NCI-H510A treated with DMSO at 0.1 percent for 48 hours (cell line): ENCODE measurements at regions not wholly inside any gene's neighbourhood (a gene's known extent, or its start where the extent isn't known, plus 50 kb on each side); places are given as distances from the start of the nearest gene placed in this dataset.
A peak's percentile ranks its signal among the peaks of the same experiment; 100 is the strongest.

Experiments
- DNase-seq: peaks from one replicate; lab custom pipeline; 2025; lab: John Stamatoyannopoulos, UW

DNA sequence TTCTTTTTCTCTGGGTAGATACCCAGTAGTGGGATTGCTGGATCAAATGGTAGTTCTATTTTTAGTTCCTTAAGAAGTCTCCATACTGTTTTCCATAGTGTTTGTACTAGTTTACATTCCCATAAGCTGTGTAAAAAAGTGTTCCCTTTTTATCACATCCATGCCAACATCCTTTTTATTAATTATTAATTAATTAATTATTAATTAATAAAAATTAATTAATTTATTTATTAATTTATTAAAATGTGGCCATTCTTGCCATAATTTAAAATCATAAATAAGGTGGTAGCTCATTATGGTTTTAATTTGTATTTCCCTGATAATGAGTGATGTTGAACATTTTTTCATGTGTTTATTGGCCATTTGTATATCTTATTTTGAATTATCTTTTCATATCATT, 173.9 kb upstream of the FOXN2 start:
- DNase-seq = no peak

DNA sequence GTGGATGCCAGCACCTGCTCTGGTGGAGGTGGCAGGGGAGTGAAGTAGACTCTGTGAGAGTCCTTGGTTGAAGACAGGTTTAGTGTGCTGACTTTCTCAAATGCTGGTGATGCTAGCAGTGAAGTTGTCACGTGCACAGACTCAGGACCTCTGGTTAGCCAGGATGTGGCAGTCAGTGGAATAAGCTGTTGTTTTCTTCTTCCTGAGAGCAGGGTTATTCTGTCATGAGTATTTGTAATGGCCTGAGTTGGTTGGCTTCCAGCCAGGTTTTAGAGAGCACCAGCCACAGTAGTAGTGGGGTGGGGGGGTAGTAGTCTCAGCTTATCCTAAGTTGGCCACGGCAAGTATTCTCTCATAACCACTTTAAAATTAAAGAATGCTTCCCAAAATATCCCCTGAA, 169.7 kb upstream of the FOXN2 start:
- peak; percentile 76 for DNase-seq

DNA sequence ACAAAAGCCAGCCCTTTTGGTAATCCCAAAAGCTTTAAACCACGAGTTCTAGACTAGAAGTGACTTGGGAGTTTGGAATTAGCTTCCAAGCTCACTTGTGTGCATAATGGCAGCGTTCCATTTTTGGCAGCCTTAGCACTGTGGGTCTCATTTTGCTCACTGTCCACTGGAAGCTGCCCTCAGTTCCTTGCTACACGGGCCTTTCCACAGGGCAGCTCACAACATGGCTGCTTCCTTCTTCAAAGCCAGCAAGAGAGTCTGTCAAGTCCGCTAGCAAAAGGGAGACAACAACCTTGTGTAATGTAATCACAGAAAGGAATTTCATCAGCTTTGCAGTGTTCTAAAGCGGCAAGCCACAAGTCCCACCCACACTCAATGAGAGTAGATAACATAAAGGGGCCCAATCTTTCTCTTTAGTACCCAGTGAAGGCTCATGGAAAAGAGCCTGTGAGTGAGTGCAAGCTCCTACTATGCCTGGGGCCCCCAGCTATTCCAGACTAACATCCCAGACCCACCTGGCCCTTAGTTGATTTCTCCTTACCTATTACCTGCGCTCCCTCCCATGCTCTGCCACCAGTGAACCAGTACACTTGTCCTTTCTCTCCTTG, 168.5 kb upstream of the FOXN2 start:
- DNase-seq = no peak

DNA sequence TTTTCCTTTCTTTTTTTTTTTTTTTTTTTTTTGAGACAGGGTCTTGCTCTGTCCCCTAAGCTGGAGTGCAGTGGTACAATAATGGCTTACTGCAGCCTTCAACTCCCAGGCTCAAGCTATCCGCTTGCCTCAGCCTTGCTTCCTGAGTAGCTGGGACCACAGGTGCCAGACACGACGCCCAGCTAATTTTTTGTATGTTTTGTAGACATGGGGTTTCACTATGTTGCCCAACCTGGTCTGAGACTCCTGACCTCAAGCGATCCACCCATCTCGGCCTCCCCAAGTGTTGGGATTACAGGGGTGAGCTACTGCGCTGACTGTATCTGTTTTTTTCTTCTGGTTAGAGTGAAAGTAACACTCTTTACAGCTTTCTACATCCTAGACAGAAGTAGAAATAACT, 167.9 kb upstream of the FOXN2 start:
- DNase-seq = no peak

DNA sequence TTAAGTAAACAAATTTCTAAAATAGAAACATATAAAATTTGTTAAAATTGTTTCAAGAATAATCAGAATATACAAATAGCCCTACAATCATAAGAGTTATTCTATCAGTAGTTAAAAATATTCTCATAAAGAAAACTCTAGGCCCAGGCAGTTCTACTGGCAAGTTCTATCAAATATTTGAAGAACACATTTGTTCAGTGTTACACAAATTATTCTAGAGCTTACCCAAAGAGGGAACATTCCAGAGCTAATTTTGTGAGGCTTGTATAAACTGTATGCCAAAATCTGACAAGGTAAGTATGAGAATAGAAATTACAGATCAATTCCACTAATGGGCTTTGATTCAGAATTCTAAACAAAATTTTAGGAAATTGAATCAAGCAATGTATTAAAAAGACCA, 166.8 kb upstream of the FOXN2 start:
- DNase-seq = no peak

DNA sequence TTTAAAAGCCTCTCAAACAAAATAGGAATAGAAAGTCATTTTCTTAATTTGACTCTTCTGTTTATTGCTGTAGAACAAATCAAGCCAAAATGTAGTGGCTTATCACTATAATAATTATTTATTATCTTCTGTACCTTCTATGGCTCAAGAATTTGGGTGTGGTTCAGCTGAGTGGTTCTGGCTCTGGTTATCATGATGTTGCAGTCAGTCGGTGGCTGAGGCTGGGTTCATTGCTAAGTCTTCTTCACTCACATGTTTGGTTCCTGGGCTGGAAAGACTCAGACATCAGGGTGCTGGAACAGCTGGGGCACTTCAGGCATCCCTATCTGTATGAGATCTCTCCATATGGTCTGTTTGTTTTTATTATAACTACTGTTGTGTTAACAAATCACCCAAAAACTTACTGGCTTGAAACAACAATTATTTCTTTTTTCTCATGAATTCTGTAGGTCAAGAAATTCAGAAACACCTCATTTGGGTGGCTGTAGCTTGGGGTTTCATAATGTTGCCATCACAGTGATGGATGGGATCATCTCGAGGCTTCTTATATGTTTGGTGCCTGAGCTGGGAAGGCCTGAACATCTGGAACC, 165.5 kb upstream of the FOXN2 start:
- DNase-seq = no peak

DNA sequence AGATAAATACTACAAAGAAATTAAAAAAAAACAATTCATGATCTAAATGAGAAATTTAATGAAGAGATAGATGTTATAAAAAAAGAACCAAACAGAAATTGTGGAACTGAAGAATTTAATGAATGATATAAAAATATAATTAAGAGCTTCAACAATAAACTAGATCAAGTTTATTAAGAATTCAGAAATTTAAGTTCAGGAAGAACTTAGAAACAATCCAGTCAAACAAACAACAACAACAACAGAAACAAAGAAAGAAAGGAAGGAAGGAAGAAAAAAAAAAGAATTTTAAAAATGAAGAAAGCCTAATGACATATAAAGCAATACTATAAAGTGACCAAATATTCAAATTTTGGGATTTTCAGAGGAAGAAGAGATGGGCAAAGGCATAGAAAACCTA, 157.3 kb upstream of the FOXN2 start:
- no peak for DNase-seq

DNA sequence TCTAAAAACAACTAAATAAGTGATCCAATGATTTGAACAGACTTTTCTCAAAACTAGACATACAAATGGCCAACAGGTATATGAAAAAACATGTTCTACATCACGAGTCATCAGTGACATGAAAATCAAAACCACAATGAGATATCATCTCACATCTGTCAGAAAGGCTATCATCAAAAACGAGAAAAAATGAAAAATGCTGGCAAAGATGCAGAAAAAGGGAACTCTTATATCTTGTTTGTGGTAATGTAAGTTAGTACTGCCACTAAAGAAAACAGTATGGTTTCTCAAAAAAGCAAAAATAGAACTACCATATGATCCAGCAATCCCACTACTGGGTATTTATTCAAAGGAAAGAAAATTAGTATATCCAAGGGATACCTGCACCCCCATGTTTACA, 152.9 kb upstream of the FOXN2 start:
- no peak for DNase-seq

DNA sequence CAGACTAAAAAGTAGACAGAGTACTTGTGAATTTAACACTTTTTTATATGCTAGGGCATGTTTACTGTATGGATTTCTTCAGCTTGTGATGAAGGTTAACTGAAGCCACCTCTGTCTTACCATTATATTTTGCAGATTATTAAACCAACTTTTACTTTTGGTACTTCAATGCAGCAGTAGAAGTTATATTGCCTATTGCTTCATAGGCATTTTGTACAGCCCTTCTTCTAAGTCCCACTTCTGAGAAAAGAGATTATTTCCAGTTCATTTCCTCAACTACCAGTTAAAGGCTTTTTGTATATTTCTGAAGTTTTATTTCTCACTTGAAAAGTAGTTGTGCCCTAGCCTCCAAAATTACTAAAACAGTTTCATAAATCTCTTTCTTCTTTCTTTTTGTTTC, 151.7 kb upstream of the FOXN2 start:
- no peak for DNase-seq

DNA sequence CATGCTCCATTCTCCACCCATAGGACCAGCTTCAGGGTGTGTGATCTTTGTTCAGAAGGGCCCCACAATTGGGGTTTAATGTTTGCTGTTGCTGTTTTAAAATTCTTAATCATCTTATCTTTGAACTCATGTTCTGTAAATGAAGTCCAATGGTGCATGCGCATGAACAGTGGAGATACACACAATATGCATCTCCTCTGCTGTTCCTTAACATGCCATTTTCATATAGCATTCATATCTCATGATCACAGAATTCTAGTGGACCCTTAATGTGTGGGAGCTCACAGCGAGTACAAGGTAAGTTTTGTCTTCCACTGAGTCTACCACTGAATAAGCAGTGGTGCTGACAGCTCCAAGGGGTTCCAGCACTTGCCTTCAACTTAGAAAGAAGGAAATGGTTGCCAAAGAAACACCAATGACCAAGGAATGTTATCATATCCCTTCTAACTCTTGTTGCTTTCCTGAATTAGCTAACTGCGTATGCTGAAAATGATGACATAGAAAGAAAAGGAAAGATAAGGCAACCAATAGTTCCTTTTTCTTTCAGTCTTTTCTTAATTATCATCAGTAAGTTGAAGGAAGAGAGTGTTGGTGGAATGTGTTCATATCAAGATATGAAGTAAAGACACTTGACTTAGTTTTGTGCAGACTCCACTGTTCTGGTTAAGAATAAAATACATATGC, 149.3 kb upstream of the FOXN2 start:
- DNase-seq = no peak

DNA sequence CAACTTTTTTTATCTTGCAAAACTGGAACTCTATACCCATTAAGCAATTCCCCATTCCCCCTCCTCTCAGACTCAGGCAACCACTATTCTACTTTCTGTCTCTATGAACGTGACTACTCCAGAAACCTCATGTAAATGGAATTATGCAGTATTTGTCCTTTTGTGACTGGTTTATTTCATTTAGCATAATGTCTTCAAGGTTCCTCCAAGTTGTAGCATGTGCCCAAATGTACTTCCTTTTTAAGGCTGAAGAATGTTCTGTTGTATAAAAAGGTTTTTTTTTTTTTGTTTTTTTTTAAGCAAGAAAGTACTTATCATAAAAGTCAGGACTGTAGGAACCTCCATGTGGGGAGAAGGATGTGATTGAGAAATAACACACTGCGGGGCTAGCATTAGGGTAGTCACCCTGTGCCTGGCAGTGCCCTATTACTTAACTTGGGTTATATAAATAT, 145.3 kb upstream of the FOXN2 start:
- DNase-seq = no peak

DNA sequence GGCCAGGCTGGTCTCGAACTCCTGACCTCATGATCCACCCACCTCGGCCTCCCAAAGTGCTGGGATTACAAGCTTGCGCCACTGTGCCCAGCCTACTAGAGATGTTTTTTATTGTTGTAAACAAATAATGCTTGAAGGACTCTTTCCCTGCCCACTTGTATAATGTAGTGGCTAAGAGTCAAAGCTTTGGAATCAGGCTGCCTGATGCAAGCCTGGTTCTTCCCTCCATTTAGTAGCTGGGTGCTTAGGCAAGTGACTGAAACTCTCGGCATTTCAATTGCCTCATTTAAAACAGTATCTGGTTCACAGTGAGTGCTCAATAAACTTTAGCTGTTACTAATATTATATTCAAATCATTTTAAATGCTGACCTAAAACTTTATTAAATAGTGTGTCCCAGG, 144.2 kb upstream of the FOXN2 start:
- DNase-seq = no peak

DNA sequence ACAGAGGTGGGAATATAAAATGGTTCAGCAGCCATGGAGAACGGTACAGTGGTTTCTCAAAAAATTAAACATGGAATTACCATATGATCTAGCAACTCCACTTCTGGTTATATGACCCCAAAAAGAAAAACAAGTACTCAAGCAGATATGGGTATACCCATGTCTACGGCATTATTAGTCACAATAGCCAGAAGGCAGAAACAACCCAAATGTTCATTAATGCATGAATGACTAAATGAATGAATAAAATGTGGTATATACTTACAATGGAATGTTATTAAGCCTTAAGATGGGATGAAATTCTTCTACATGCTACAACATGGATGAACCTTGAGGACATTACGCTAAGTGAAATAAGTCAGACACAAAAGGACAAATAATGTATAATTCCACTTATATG, 141.3 kb upstream of the FOXN2 start:
- DNase-seq = no peak

DNA sequence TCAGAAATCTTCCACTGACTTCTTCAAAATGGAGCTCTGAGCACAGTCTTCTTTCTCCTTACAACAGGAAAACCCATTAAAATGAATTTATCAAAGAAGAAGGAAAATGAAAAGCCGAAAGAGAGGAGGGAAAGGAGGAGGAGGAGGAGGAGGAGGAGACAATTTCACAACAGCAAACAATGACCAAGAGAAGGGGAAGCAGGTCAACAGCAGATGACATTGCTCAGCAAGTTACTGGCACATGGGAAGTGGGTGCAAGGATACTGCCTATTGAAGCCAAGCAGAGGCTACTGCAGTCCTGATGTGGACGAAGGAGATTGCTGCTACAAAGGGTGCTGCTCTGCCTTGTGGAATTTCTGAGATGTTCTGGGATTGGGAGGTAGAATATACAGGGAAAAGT, 140.0 kb upstream of the FOXN2 start:
- no peak for DNase-seq

DNA sequence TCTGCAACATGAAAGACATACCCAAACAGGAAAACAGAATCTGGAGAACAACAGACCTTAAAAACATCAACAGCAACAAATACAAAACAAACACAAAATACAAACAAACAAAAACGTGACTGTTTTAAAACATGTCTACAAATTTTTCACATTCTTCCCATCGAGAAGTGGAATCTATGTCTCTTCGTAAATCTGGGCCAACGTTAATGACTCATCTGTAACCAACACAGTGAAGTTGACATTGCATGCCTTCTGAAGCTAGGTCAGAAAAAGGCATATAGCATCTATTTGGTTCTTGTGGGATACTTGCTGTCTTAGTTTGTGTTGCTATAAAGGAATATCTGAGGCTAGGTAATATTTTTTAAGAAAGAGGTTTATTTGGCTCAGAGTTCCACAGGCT, 139.2 kb upstream of the FOXN2 start:
- DNase-seq = no peak

DNA sequence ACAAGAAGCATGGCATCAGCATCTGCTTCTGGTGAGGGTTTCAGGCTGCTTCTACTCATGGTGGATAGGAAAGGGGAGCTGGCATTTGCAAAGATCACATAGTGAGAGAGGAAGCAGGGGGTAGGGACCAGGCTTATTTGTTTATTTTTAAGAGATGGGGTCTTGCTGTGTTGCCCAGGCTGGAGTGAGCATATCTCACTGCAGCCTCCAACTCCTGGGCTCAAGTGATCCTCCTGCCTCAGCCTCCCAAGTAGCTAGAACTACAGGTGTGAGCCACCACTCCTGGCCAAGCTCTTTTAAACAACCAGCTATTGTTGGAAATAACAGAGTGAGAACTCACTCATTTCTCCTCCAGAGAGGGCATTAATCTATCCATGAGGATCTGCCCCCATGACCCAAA, 138.8 kb upstream of the FOXN2 start:
- no peak for DNase-seq

DNA sequence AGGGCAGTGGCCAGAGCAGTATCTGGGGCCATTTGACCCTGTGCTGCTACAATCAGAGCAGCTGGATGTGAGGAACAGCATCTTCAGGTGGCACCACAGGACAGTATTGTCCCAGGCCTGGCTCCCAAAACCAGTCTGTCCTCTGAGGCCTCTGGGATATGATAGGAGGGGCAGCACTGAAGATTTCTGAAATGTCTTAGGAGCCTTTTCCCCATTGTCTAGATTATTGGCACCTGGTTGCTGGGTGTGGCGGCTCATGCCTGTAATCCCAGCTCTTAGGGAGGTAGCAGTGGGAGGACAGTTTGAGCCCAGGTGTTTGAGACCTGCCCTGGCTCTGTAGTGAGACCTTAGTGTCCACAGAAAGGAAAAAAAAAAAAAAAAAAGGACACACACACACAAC, 137.6 kb upstream of the FOXN2 start:
- DNase-seq = no peak

DNA sequence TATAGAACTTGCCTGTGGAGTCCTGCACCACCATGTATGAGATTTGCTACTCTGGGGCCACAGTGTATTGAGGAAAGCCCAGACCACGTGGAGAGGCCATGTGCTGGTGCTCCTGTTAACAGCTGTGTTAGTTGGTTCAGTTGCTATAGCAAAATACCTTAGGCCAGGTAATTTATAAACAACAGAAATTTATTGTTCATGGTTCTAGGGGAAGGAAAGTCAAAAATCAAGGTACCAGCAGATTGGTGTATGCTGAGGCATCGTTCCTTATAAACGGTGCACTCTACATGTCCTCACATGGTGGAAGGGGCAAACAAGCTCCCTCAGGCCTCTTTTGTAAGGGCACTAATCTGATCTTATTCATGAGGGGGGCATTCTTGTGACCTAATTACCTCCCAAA, 135.9 kb upstream of the FOXN2 start:
- DNase-seq = no peak

DNA sequence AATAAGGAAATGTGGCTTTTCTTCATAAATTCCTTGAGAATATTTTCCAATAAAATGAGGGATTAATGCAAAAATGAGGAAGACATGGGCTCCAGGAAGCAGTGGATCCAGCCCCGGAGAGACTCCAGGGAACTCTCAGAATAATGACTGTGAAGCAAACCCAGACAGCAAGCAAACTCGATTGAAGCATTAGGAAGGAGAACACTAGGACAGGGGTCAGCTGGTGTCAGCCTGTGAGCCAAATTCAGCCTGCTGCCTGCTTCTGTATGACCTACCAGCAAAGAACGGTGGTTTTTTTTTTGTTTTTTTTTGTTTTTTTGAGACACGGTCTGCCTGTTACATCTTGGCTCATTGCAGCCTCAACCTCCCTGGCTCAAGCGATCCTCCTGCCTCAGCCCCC, 133.9 kb upstream of the FOXN2 start:
- no peak for DNase-seq

DNA sequence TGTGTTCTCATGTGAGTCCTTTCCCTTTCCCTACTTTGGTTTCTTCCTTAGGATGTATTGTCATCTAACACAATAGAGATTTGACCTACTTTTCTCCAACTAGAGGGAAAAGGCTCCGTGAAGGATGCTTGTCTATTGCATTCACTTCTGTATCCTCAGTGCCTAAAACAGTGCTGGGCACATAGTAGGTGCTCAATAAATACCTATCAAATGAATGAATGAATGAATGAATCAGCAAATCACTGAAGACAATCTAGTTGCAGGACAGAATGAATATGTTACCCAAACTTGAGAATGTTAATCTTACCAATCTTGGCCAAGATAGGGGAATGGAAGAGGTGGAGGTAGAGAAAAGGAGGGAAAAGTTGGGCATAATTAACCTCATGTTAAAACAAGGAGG, 131.2 kb upstream of the FOXN2 start:
- DNase-seq = no peak

DNA sequence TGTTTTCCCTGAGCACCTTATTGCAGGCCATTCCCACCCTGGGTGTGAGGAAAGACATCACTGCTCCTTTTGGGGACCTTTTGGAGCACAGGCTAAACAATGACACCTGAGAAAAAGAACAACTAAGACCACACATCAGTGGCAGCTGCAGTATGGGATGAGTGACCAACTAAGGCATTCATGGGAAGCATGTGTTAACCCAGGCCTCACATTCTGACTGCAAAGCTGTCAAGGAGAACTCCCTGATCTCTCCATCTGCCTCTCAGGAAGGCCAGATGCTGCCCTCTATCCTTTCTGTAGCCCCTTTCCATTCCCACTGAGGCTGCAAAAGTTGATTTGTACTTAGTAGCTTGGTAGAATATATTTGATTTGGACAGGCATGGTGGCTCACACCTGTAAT, 130.5 kb upstream of the FOXN2 start:
- DNase-seq = no peak

DNA sequence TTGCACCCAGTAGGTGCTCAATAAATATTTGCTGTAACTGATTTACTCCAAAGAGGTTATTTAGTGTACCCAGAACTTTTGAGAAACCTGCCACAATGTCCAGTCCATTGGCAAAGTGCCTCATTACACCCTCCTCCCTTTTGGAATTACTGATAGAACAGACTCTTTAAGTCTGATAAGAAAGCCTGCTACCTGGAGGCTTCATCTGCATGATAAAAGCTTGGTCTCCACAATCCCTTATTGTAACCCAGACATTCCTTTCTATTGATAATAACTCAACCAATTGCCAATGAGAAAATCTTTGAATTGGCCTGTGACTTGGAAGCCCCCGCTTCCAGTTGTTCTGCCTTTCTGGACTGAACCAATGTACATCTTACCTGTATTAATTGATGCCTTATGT, 127.0 kb upstream of the FOXN2 start:
- DNase-seq = no peak

DNA sequence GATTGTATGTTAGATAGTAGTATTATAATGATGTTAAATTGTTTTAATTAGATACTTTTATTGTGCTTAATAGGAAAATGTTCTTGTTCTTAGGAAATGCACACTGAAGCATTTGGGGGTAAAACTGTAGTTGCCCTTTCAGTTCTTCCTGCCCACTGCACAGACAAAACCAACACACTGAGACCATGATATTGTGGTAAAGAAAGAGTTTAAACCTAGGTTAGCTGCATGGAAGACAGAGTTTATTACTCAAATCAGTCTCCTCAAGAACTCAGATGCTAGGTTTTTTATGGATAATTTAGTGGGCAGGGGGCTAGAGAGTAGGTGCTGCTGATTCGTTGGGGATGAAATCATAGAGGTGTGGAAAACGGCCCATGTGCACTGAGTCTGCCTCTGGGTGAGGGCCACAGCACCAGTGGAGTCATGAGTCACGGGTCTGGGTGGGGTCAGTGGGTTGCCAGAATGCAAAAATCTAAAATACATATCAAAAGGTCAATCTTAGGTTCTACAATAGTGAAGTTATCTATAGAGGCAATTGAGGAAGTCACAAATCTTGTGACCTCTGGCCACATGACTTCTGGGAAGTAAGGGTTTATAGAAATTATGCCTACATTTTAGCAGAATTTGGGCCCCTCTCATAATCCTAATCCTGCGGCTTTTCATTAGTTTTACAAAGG, 124.8 kb upstream of the FOXN2 start:
- no peak for DNase-seq
